ENCODE measurements at regions not wholly inside any gene's neighbourhood (a gene's known extent, or its start where the extent isn't known, plus 50 kb on each side); places are given as distances from the start of the nearest gene placed in this dataset.
"Not testable (repeated sequence)": the region's sequence is repeated elsewhere in the genome, so short reads cannot be mapped to it uniquely, and the experiment has no call there.

GRCh38 chr2:193836424-193837006 lies 1641.8 kb upstream of the TMEFF2 start:
- POLR2A ChIA-PET: interaction anchor here (0.6 kb wide), 1 partner anchor 1087 kb away, joined by 5 read pairs; no protein-coding TSS in a partner anchor
- CTCF ChIA-PET; H3K27ac ChIP-seq (ENCODE audit: insufficient read depth in 1 of 2, low read depth in 1 of 2, low read length in 2 of 2, poor library complexity in 1 of 2, severe bottlenecking in 2 of 2): not testable (repeated sequence)

GRCh38 chr2:193833895-193834294 lies 1639.2 kb upstream of the TMEFF2 start:
- DNase-seq; H3K4me3 ChIP-seq (ENCODE audit: control insufficient read depth in 1 of 7, extremely low read depth in 1 of 7, insufficient read depth in 4 of 7, low read depth in 2 of 7, low read length in 6 of 7); H3K27me3 ChIP-seq (replicated peaks in 2 of 5; ENCODE audit: control insufficient read depth in 4 of 5, insufficient read depth in 5 of 5, low read length in 4 of 5); POLR2A ChIA-PET; CTCF ChIA-PET; H3K9me3 ChIP-seq (ENCODE audit: control extremely low read depth in 1 of 5, control insufficient read depth in 4 of 5, insufficient read depth in 2 of 5, low read depth in 1 of 5, low read length in 4 of 5); H3K4me1 ChIP-seq (ENCODE audit: control extremely low read depth in 1 of 4, control insufficient read depth in 4 of 4, insufficient read depth in 4 of 4, low read length in 3 of 4); H3K36me3 ChIP-seq (ENCODE audit: control insufficient read depth in 4 of 4, insufficient read depth in 4 of 4, low read length in 3 of 4); H3K27ac ChIP-seq (ENCODE audit: insufficient read depth in 1 of 2, low read depth in 1 of 2, low read length in 2 of 2, poor library complexity in 1 of 2, severe bottlenecking in 2 of 2): not testable (repeated sequence)
- no CpG with 5 or more reads among the region's 2 CpGs for WGBS (ENCODE audit: insufficient coverage)

More at GRCh38 chr2:193836424-193837006, 1641.8 kb upstream of the TMEFF2 start:
- DNase-seq; H3K36me3 ChIP-seq (ENCODE audit: control insufficient read depth in 4 of 4, insufficient read depth in 4 of 4, low read length in 3 of 4); H3K4me3 ChIP-seq (ENCODE audit: control insufficient read depth in 1 of 7, extremely low read depth in 1 of 7, insufficient read depth in 4 of 7, low read depth in 2 of 7, low read length in 6 of 7); H3K4me1 ChIP-seq (ENCODE audit: control extremely low read depth in 1 of 4, control insufficient read depth in 4 of 4, insufficient read depth in 4 of 4, low read length in 3 of 4); H3K9me3 ChIP-seq (ENCODE audit: control extremely low read depth in 1 of 5, control insufficient read depth in 4 of 5, insufficient read depth in 2 of 5, low read depth in 1 of 5, low read length in 4 of 5); H3K27me3 ChIP-seq (replicated peaks in 2 of 5; ENCODE audit: control insufficient read depth in 4 of 5, insufficient read depth in 5 of 5, low read length in 4 of 5): not testable (repeated sequence)
- 95% methylated on average over 12 of the region's 15 CpGs for WGBS (ENCODE audit: insufficient coverage)

GRCh38 chr2:193824474-193824873 lies 1629.7 kb upstream of the TMEFF2 start:
- no peak overlapping the region for H3K27ac ChIP-seq (ENCODE audit: insufficient read depth in 1 of 2, low read depth in 1 of 2, low read length in 2 of 2, poor library complexity in 1 of 2, severe bottlenecking in 2 of 2)
- H3K36me3 ChIP-seq (ENCODE audit: control insufficient read depth in 4 of 4, insufficient read depth in 4 of 4, low read length in 3 of 4): no peaks in the 10 kb centered on the region
- no CpG with 5 or more reads among the region's 1 CpG for WGBS (ENCODE audit: insufficient coverage)
- no peaks in the 10 kb centered on the region for H3K27me3 ChIP-seq (replicated peaks in 2 of 5; ENCODE audit: control insufficient read depth in 4 of 5, insufficient read depth in 5 of 5, low read length in 4 of 5)
- no peak overlapping the region for H3K4me3 ChIP-seq (ENCODE audit: control insufficient read depth in 1 of 7, extremely low read depth in 1 of 7, insufficient read depth in 4 of 7, low read depth in 2 of 7, low read length in 6 of 7)
- CTCF ChIA-PET: no interaction called here
- peaks cover 0 to 3% (median 0%) of the 10 kb centered on the region in 5 experiments for H3K9me3 ChIP-seq (ENCODE audit: control extremely low read depth in 1 of 5, control insufficient read depth in 4 of 5, insufficient read depth in 2 of 5, low read depth in 1 of 5, low read length in 4 of 5)
- POLR2A ChIA-PET: no interaction called here
- DNase-seq: no peak
- H3K4me1 ChIP-seq (ENCODE audit: control extremely low read depth in 1 of 4, control insufficient read depth in 4 of 4, insufficient read depth in 4 of 4, low read length in 3 of 4): no peaks in the 10 kb centered on the region

- Histone ChIP-seq H3K4me1 (ENCODE audit: control extremely low read depth in 1 of 4, control insufficient read depth in 4 of 4, insufficient read depth in 4 of 4, low read length in 3 of 4) (no peaks in the 10 kb centered on the region), H3K27me3 (replicated peaks in 2 of 5; ENCODE audit: control insufficient read depth in 4 of 5, insufficient read depth in 5 of 5, low read length in 4 of 5) (no peaks in the 10 kb centered on the region), H3K9me3 (ENCODE audit: control extremely low read depth in 1 of 5, control insufficient read depth in 4 of 5, insufficient read depth in 2 of 5, low read depth in 1 of 5, low read length in 4 of 5) (peaks cover 0 to 3% (median 0%) of the 10 kb centered on the region in 5 experiments), H3K27ac (ENCODE audit: insufficient read depth in 1 of 2, low read depth in 1 of 2, low read length in 2 of 2, poor library complexity in 1 of 2, severe bottlenecking in 2 of 2) (no peak overlapping the region), H3K36me3 (ENCODE audit: control insufficient read depth in 4 of 4, insufficient read depth in 4 of 4, low read length in 3 of 4) (no peaks in the 10 kb centered on the region), H3K4me3 (ENCODE audit: control insufficient read depth in 1 of 7, extremely low read depth in 1 of 7, insufficient read depth in 4 of 7, low read depth in 2 of 7, low read length in 6 of 7) (no peak overlapping the region)
- ChIA-PET CTCF (no interaction called here), POLR2A (no interaction called here)
- 90% methylated on average over 5 of the region's 5 CpGs for WGBS (ENCODE audit: insufficient coverage)
- no peak for DNase-seq
Observed at GRCh38 chr2:193818801-193819499, 1624.2 kb upstream of the TMEFF2 start.

GRCh38 chr2:193816008-193816407 lies 1621.3 kb upstream of the TMEFF2 start:
- H3K27me3 ChIP-seq (replicated peaks in 2 of 5; ENCODE audit: control insufficient read depth in 4 of 5, insufficient read depth in 5 of 5, low read length in 4 of 5): no peaks in the 10 kb centered on the region
- H3K9me3 ChIP-seq (ENCODE audit: control extremely low read depth in 1 of 5, control insufficient read depth in 4 of 5, insufficient read depth in 2 of 5, low read depth in 1 of 5, low read length in 4 of 5): peaks cover 0 to 3% (median 0%) of the 10 kb centered on the region in 5 experiments
- POLR2A ChIA-PET: no interaction called here
- no peaks in the 10 kb centered on the region for H3K36me3 ChIP-seq (ENCODE audit: control insufficient read depth in 4 of 4, insufficient read depth in 4 of 4, low read length in 3 of 4)
- CTCF ChIA-PET: no interaction called here
- no peak for DNase-seq
- H3K27ac ChIP-seq (ENCODE audit: insufficient read depth in 1 of 2, low read depth in 1 of 2, low read length in 2 of 2, poor library complexity in 1 of 2, severe bottlenecking in 2 of 2): no peak overlapping the region
- no peaks in the 10 kb centered on the region for H3K4me1 ChIP-seq (ENCODE audit: control extremely low read depth in 1 of 4, control insufficient read depth in 4 of 4, insufficient read depth in 4 of 4, low read length in 3 of 4)
- H3K4me3 ChIP-seq (ENCODE audit: control insufficient read depth in 1 of 7, extremely low read depth in 1 of 7, insufficient read depth in 4 of 7, low read depth in 2 of 7, low read length in 6 of 7): no peak overlapping the region

GRCh38 chr2:193810533-193810932 lies 1615.8 kb upstream of the TMEFF2 start:
- Histone ChIP-seq H3K4me1 (ENCODE audit: control extremely low read depth in 1 of 4, control insufficient read depth in 4 of 4, insufficient read depth in 4 of 4, low read length in 3 of 4) (no peaks in the 10 kb centered on the region), H3K27ac (ENCODE audit: insufficient read depth in 1 of 2, low read depth in 1 of 2, low read length in 2 of 2, poor library complexity in 1 of 2, severe bottlenecking in 2 of 2) (no peak overlapping the region), H3K9me3 (ENCODE audit: control extremely low read depth in 1 of 5, control insufficient read depth in 4 of 5, insufficient read depth in 2 of 5, low read depth in 1 of 5, low read length in 4 of 5) (no peaks in the 10 kb centered on the region), H3K36me3 (ENCODE audit: control insufficient read depth in 4 of 4, insufficient read depth in 4 of 4, low read length in 3 of 4) (no peaks in the 10 kb centered on the region), H3K27me3 (replicated peaks in 2 of 5; ENCODE audit: control insufficient read depth in 4 of 5, insufficient read depth in 5 of 5, low read length in 4 of 5) (no peaks in the 10 kb centered on the region), H3K4me3 (ENCODE audit: control insufficient read depth in 1 of 7, extremely low read depth in 1 of 7, insufficient read depth in 4 of 7, low read depth in 2 of 7, low read length in 6 of 7) (no peak overlapping the region)
- POLR2A ChIA-PET: no interaction called here
- DNase-seq: no peak
- 100% methylated on average over 2 of the region's 3 CpGs for WGBS (ENCODE audit: insufficient coverage)
- CTCF ChIA-PET: no interaction called here

GRCh38 chr2:193808877-193809276 lies 1614.1 kb upstream of the TMEFF2 start:
- Histone ChIP-seq H3K27ac (ENCODE audit: insufficient read depth in 1 of 2, low read depth in 1 of 2, low read length in 2 of 2, poor library complexity in 1 of 2, severe bottlenecking in 2 of 2) (no peak overlapping the region), H3K27me3 (replicated peaks in 2 of 5; ENCODE audit: control insufficient read depth in 4 of 5, insufficient read depth in 5 of 5, low read length in 4 of 5) (no peaks in the 10 kb centered on the region), H3K9me3 (ENCODE audit: control extremely low read depth in 1 of 5, control insufficient read depth in 4 of 5, insufficient read depth in 2 of 5, low read depth in 1 of 5, low read length in 4 of 5) (no peaks in the 10 kb centered on the region), H3K36me3 (ENCODE audit: control insufficient read depth in 4 of 4, insufficient read depth in 4 of 4, low read length in 3 of 4) (no peaks in the 10 kb centered on the region), H3K4me1 (ENCODE audit: control extremely low read depth in 1 of 4, control insufficient read depth in 4 of 4, insufficient read depth in 4 of 4, low read length in 3 of 4) (no peaks in the 10 kb centered on the region), H3K4me3 (ENCODE audit: control insufficient read depth in 1 of 7, extremely low read depth in 1 of 7, insufficient read depth in 4 of 7, low read depth in 2 of 7, low read length in 6 of 7) (no peak overlapping the region)
- CTCF ChIA-PET: no interaction called here
- no CpG with 5 or more reads among the region's 1 CpG for WGBS (ENCODE audit: insufficient coverage)
- POLR2A ChIA-PET: no interaction called here
- DNase-seq: no peak

All from common myeloid progenitor, CD34-positive (primary cell).